BLaER1 treated with 17β-estradiol and CSF1 and Interleukin-3, amounts not matched to agents 10 nM and 100 nM (cell line): ENCODE measurements at regions not wholly inside any gene's neighbourhood (a gene's known extent, or its start where the extent isn't known, plus 50 kb on each side); places are given as distances from the start of the nearest gene placed in this dataset.
"Not testable (repeated sequence)": the region's sequence is repeated elsewhere in the genome, so short reads cannot be mapped to it uniquely, and the experiment has no call there.

Experiments used
- H3K27ac ChIP-seq, 11 experiments: shearing (Covaris generic); formaldehyde crosslinking; 2 replicates each; pipeline ENCODE4 v1.8.1; 2022
- H3K27me3 ChIP-seq, 11 experiments: shearing (Covaris generic); formaldehyde crosslinking; 2 replicates each; pipeline ENCODE4 v1.8.1; 2022
- H3K36me3 ChIP-seq, 11 experiments: shearing (Covaris generic); formaldehyde crosslinking; 2 replicates each; pipeline ENCODE4 v1.8.1; 2022
- H3K4me1 ChIP-seq, 10 experiments: shearing (Covaris generic); formaldehyde crosslinking; 2 replicates each; pipeline ENCODE4 v1.8.1; 2022
- H3K4me2 ChIP-seq, 11 experiments: shearing (Covaris generic); formaldehyde crosslinking; 2 replicates each; pipeline ENCODE4 v1.8.1; 2022
- H3K4me3 ChIP-seq, 10 experiments: shearing (Covaris generic); formaldehyde crosslinking; 2 replicates each; pipeline ENCODE4 v1.8.1; 2022
- H3K9ac ChIP-seq, 11 experiments: shearing (Covaris generic); formaldehyde crosslinking; 2 replicates each; pipeline ENCODE4 v1.8.1; 2022
- H3K9me3 ChIP-seq, 11 experiments: shearing (Covaris generic); formaldehyde crosslinking; replicated peaks in 1 of 11; 2 replicates each; pipeline ENCODE4 v1.8.1; 2022
- H4K20me1 ChIP-seq, 11 experiments: shearing (Covaris generic); formaldehyde crosslinking; 2 replicates each; pipeline ENCODE4 v1.8.1; 2022
- Cebpa-rat ChIP-seq, 11 experiments: shearing (Covaris generic); IDR thresholded peaks; 2 replicates each; pipeline ENCODE4 v1.8.1; 2022

GRCh38 chr5:125912028-125912427 is 511.2 kb upstream of the GRAMD2B start:
- no peaks in the 10 kb centered on the region for H3K27me3 ChIP-seq
- no peaks in the 10 kb centered on the region for H4K20me1 ChIP-seq
- no peak overlapping the region for H3K9ac ChIP-seq
- no peak overlapping the region for H3K4me3 ChIP-seq
- no peak overlapping the region for H3K27ac ChIP-seq
- no peak overlapping the region for H3K4me2 ChIP-seq
- peaks cover 5 to 21% (median 13%) of the 10 kb centered on the region in 10 experiments; a peak in 16 of 20 replicates for H3K4me1 ChIP-seq
- TF ChIP-seq Cebpa-rat (IDR thresholded peaks at IDR 0.05): no peak
- peaks cover 5 to 32% (median 20%) of the 10 kb centered on the region in 11 experiments; a peak in 17 of 22 replicates for H3K9me3 ChIP-seq
- no peaks in the 10 kb centered on the region for H3K36me3 ChIP-seq

GRCh38 chr5:125913200-125913599 is 510.0 kb upstream of the GRAMD2B start:
- Histone ChIP-seq H3K27me3 (no peaks in the 10 kb centered on the region), H3K9ac (no peak overlapping the region), H3K4me1 (peaks cover 5 to 21% (median 13%) of the 10 kb centered on the region in 10 experiments; a peak in 16 of 20 replicates), H3K27ac (peak overlapping the region in 6 of 11 experiments; percentile 8 to 66 (median 51); a peak in 11 of 22 replicates), H3K4me2 (peak overlapping the region in 4 of 11 experiments; percentile 16 to 61 (median 40); a peak in 4 of 22 replicates), H3K9me3 (peaks cover under 1 to 27% (median 18%) of the 10 kb centered on the region in 11 experiments; a peak in 17 of 22 replicates), H3K36me3 (no peaks in the 10 kb centered on the region), H4K20me1 (no peaks in the 10 kb centered on the region), H3K4me3 (no peak overlapping the region)
- no peak for TF ChIP-seq Cebpa-rat (IDR thresholded peaks at IDR 0.05)

GRCh38 chr5:125914471-125914870 is 508.7 kb upstream of the GRAMD2B start:
- Histone ChIP-seq H3K9ac (no peak overlapping the region), H3K4me1 (peaks cover 5 to 21% (median 13%) of the 10 kb centered on the region in 10 experiments; a peak in 16 of 20 replicates), H3K27ac (peak overlapping the region in 6 of 11 experiments; percentile 45 to 63 (median 56); a peak in 8 of 22 replicates), H3K27me3 (no peaks in the 10 kb centered on the region), H3K9me3 (peaks cover 0 to 26% (median 17%) of the 10 kb centered on the region in 11 experiments; a peak in 16 of 22 replicates), H3K4me3 (no peak overlapping the region), H4K20me1 (no peaks in the 10 kb centered on the region), H3K4me2 (peak overlapping the region; percentile 1 to 61 (median 38); a peak in 16 of 22 replicates), H3K36me3 (no peaks in the 10 kb centered on the region)
- TF ChIP-seq Cebpa-rat (IDR thresholded peaks at IDR 0.05): no peak

- not testable (repeated sequence) for H3K4me1 ChIP-seq, H3K27me3 ChIP-seq, H3K27ac ChIP-seq, H3K9ac ChIP-seq, H3K4me2 ChIP-seq, H3K36me3 ChIP-seq, H3K9me3 ChIP-seq, H3K4me3 ChIP-seq, H4K20me1 ChIP-seq
Observed at GRCh38 chr5:125923958-125924357, 499.3 kb upstream of the GRAMD2B start.

GRCh38 chr5:125926172-125926571 is 497.0 kb upstream of the GRAMD2B start:
- Histone ChIP-seq H3K4me1 (no peaks in the 10 kb centered on the region), H3K4me2 (no peak overlapping the region), H4K20me1 (no peaks in the 10 kb centered on the region), H3K9ac (no peak overlapping the region), H3K36me3 (no peaks in the 10 kb centered on the region), H3K27me3 (no peaks in the 10 kb centered on the region), H3K27ac (no peak overlapping the region), H3K9me3 (0 out of 22 replicates have a peak, but pooled peaks cover 0 to 6% (median 0%) of the 10 kb centered on the region in 11 experiments), H3K4me3 (no peak overlapping the region)
- TF ChIP-seq Cebpa-rat (IDR thresholded peaks at IDR 0.05): no peak

GRCh38 chr5:125928663-125929062 is 494.5 kb upstream of the GRAMD2B start:
- no peak for TF ChIP-seq Cebpa-rat (IDR thresholded peaks at IDR 0.05)
- no peaks in the 10 kb centered on the region for H3K36me3 ChIP-seq
- H4K20me1 ChIP-seq: no peaks in the 10 kb centered on the region
- peaks cover 0 to 6% (median 0%) of the 10 kb centered on the region in 11 experiments; a peak in 1 of 22 replicates for H3K9me3 ChIP-seq
- H3K4me2 ChIP-seq: no peak overlapping the region
- H3K9ac ChIP-seq: no peak overlapping the region
- 0 out of 20 replicates have a peak, but pooled peaks cover 0 to 4% (median 0%) of the 10 kb centered on the region in 10 experiments for H3K4me1 ChIP-seq
- no peak overlapping the region for H3K27ac ChIP-seq
- no peaks in the 10 kb centered on the region for H3K27me3 ChIP-seq
- H3K4me3 ChIP-seq: no peak overlapping the region

GRCh38 chr5:125950012-125950615 is 473.1 kb upstream of the GRAMD2B start:
- H3K9me3 ChIP-seq: no peaks in the 10 kb centered on the region
- H3K36me3 ChIP-seq: no peaks in the 10 kb centered on the region
- TF ChIP-seq Cebpa-rat (IDR thresholded peaks at IDR 0.05): no peak
- no peaks in the 10 kb centered on the region for H4K20me1 ChIP-seq
- no peaks in the 10 kb centered on the region for H3K27me3 ChIP-seq
- no peak overlapping the region for H3K27ac ChIP-seq
- no peak overlapping the region for H3K4me3 ChIP-seq
- H3K9ac ChIP-seq: no peak overlapping the region
- H3K4me2 ChIP-seq: no peak overlapping the region
- H3K4me1 ChIP-seq: no peaks in the 10 kb centered on the region

GRCh38 chr5:125961150-125961549 is 462.1 kb upstream of the GRAMD2B start:
- peak overlapping the region in 9 of 11 experiments; percentile 4 to 40 (median 18); a peak in 13 of 22 replicates for H3K4me2 ChIP-seq
- H4K20me1 ChIP-seq: no peaks in the 10 kb centered on the region
- peak overlapping the region in 1 of 11 experiments; percentile 3; a peak in 1 of 22 replicates for H3K27ac ChIP-seq
- H3K36me3 ChIP-seq: no peaks in the 10 kb centered on the region
- H3K27me3 ChIP-seq: no peaks in the 10 kb centered on the region
- H3K4me3 ChIP-seq: no peak overlapping the region
- peaks cover 0 to 19% (median 9%) of the 10 kb centered on the region in 10 experiments; a peak in 14 of 20 replicates for H3K4me1 ChIP-seq
- H3K9ac ChIP-seq: no peak overlapping the region
- peaks cover 0 to 8% (median 0%) of the 10 kb centered on the region in 11 experiments; a peak in 3 of 22 replicates for H3K9me3 ChIP-seq
- TF ChIP-seq Cebpa-rat (IDR thresholded peaks at IDR 0.05): 0 out of 22 replicates have a peak, but pooled peaks of 1 of the 11 experiments have one; percentile 24

GRCh38 chr5:125965577-125965976 is 457.6 kb upstream of the GRAMD2B start:
- no peak overlapping the region for H3K4me2 ChIP-seq
- H3K4me3 ChIP-seq: no peak overlapping the region
- H3K36me3 ChIP-seq: no peaks in the 10 kb centered on the region
- H3K27me3 ChIP-seq: no peaks in the 10 kb centered on the region
- TF ChIP-seq Cebpa-rat (IDR thresholded peaks at IDR 0.05): no peak
- H3K9ac ChIP-seq: no peak overlapping the region
- H3K27ac ChIP-seq: no peak overlapping the region
- peaks cover 0 to 3% (median 0%) of the 10 kb centered on the region in 11 experiments; a peak in 2 of 22 replicates for H3K9me3 ChIP-seq
- peaks cover 0 to 19% (median 9%) of the 10 kb centered on the region in 10 experiments; a peak in 14 of 20 replicates for H3K4me1 ChIP-seq
- H4K20me1 ChIP-seq: no peaks in the 10 kb centered on the region
